Esophagus (tissue), 2 donors: ENCODE measurements at regions not wholly inside any gene's neighbourhood (a gene's known extent, or its start where the extent isn't known, plus 50 kb on each side); places are given as distances from the start of the nearest gene placed in this dataset.

ENCODE experiments used
- H3K27ac ChIP-seq, 2 donors: one replicate each; pipeline ENCODE4 v1.5.1; 2013; ENCODE audit warnings: low read depth in 2 of 2, mild to moderate bottlenecking in 2 of 2, inconsistent platforms in 1 of 2, low read length in 1 of 2, moderate library complexity in 1 of 2
- H3K27me3 ChIP-seq, 2 donors: one replicate each; pipeline ENCODE4 v1.6.1; 2013; ENCODE audit warnings: low read length in 2 of 2, control low read depth in 1 of 2, mild to moderate bottlenecking in 1 of 2; ENCODE audit not compliant: insufficient read depth in 2 of 2, control insufficient read depth in 1 of 2
- H3K36me3 ChIP-seq, 2 donors: one replicate each; pipeline ENCODE4 v1.6.1; 2013; ENCODE audit warnings: low read length in 1 of 2; ENCODE audit not compliant: control insufficient read depth in 2 of 2, insufficient read depth in 2 of 2
- H3K4me1 ChIP-seq, 2 donors: one replicate each; pipeline ENCODE4 v1.6.1; 2013; ENCODE audit warnings: low read length in 1 of 2; ENCODE audit not compliant: control insufficient read depth in 2 of 2, insufficient read depth in 2 of 2
- H3K4me3 ChIP-seq, 2 donors: one replicate each; pipeline ENCODE4 v1.5.1; 2013; ENCODE audit warnings: low read length in 2 of 2, mild to moderate bottlenecking in 2 of 2, low read depth in 1 of 2, moderate library complexity in 1 of 2
- H3K9me3 ChIP-seq, 2 donors: one replicate each; pipeline ENCODE4 v1.6.1; 2013; ENCODE audit warnings: mild to moderate bottlenecking in 2 of 2, low read depth in 1 of 2, low read length in 1 of 2, moderate library complexity in 1 of 2; ENCODE audit not compliant: control insufficient read depth in 2 of 2, insufficient read depth in 1 of 2
- WGBS, 2 donors: extraction: QIAGEN DNeasy Blood & Tissue Kit; methylation state at CpG; one replicate each; pipeline ENCODE4 v1.1.7; 2013; 5-methylcytosine and 5-hydroxymethylcytosine counted together
- donor health status: healthy with polysubstance abuse.
- donor health status: Bipolar disorder and iron deficiency.

GRCh38 chr13:107251341-107251740 lies 683.4 kb upstream of the ARGLU1 start:
- Histone ChIP-seq H3K9me3 (no peaks in the 10 kb centered on the region), H3K4me3 (no peak overlapping the region), H3K27ac (no peak overlapping the region), H3K4me1 (no peaks in the 10 kb centered on the region), H3K27me3 (no peaks in the 10 kb centered on the region), H3K36me3 (no peaks in the 10 kb centered on the region)
- 73 to 79% methylated on average over 4 of the region's 4 CpGs for WGBS, 2 donors

- Histone ChIP-seq H3K27me3 (no peaks in the 10 kb centered on the region), H3K4me1 (no peaks in the 10 kb centered on the region), H3K9me3 (no peaks in the 10 kb centered on the region), H3K4me3 (no peak overlapping the region), H3K27ac (no peak overlapping the region), H3K36me3 (no peaks in the 10 kb centered on the region)
- WGBS, 2 donors = 67 to 77% methylated on average over 4 of the region's 4 CpGs
These were observed 682.7 kb upstream of the ARGLU1 start for GRCh38 chr13:107250628-107251027.

- Histone ChIP-seq H3K9me3 (no peaks in the 10 kb centered on the region), H3K27ac (no peak overlapping the region), H3K36me3 (no peaks in the 10 kb centered on the region), H3K4me1 (no peaks in the 10 kb centered on the region), H3K27me3 (no peaks in the 10 kb centered on the region), H3K4me3 (no peak overlapping the region)
- 72 to 81% methylated on average over 2 of the region's 2 CpGs for WGBS, 2 donors
These were observed 676.3 kb upstream of the ARGLU1 start for GRCh38 chr13:107244241-107244640.

GRCh38 chr13:107242138-107242537 lies 674.2 kb upstream of the ARGLU1 start:
- no peak overlapping the region for H3K27ac ChIP-seq
- H3K4me3 ChIP-seq = no peak overlapping the region
- H3K9me3 ChIP-seq = peaks cover 0 to 5% of the 10 kb centered on the region in 2 donors
- 58 to 65% methylated on average over 6 of the region's 6 CpGs for WGBS, 2 donors
- no peaks in the 10 kb centered on the region for H3K27me3 ChIP-seq
- H3K36me3 ChIP-seq = no peaks in the 10 kb centered on the region
- H3K4me1 ChIP-seq = no peaks in the 10 kb centered on the region

DNA sequence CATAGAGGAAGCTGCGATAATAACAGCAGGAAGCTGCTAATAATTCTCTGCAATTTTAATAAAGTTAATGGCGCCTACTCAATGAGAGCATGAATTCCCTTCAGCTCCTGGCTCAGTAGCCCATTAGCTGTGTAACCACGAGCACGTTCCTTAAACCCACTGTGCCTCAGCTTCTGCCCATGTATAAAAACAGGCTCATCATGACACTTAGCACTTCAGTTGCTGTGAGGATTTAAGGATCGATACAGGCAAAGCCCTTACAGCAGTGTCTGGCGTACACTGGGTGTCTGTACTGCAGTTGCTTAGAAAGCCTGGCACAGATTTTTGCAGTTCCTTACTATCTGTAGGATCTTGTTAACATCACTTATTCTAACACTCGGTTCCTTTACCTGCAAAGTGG lies 673.4 kb upstream of the ARGLU1 start:
- H3K9me3 ChIP-seq = peaks cover 0 to 5% of the 10 kb centered on the region in 2 donors

GRCh38 chr13:107239213-107239612 lies 671.3 kb upstream of the ARGLU1 start:
- Histone ChIP-seq H3K36me3 (no peaks in the 10 kb centered on the region), H3K4me1 (no peaks in the 10 kb centered on the region), H3K9me3 (peaks cover 0 to 5% of the 10 kb centered on the region in 2 donors), H3K27me3 (no peaks in the 10 kb centered on the region), H3K4me3 (no peak overlapping the region), H3K27ac (no peak overlapping the region)
- 78 to 85% methylated on average over 8 of the region's 8 CpGs for WGBS, 2 donors

More for the DNA sequence above, 673.4 kb upstream of the ARGLU1 start:
- Histone ChIP-seq H3K27me3 (no peaks in the 10 kb centered on the region), H3K27ac (no peak overlapping the region), H3K4me1 (no peaks in the 10 kb centered on the region), H3K36me3 (no peaks in the 10 kb centered on the region), H3K4me3 (no peak overlapping the region)
- WGBS, 2 donors = 78 to 82% methylated on average over 7 of the region's 7 CpGs

- Histone ChIP-seq H3K27me3 (no peaks in the 10 kb centered on the region), H3K27ac (no peak overlapping the region), H3K9me3 (peaks cover 0 to 5% of the 10 kb centered on the region in 2 donors), H3K36me3 (no peaks in the 10 kb centered on the region), H3K4me1 (no peaks in the 10 kb centered on the region), H3K4me3 (no peak overlapping the region)
- WGBS, 2 donors = 72 to 75% methylated on average over 6 of the region's 6 CpGs
These were observed 670.5 kb upstream of the ARGLU1 start for GRCh38 chr13:107238262-107238981.

DNA sequence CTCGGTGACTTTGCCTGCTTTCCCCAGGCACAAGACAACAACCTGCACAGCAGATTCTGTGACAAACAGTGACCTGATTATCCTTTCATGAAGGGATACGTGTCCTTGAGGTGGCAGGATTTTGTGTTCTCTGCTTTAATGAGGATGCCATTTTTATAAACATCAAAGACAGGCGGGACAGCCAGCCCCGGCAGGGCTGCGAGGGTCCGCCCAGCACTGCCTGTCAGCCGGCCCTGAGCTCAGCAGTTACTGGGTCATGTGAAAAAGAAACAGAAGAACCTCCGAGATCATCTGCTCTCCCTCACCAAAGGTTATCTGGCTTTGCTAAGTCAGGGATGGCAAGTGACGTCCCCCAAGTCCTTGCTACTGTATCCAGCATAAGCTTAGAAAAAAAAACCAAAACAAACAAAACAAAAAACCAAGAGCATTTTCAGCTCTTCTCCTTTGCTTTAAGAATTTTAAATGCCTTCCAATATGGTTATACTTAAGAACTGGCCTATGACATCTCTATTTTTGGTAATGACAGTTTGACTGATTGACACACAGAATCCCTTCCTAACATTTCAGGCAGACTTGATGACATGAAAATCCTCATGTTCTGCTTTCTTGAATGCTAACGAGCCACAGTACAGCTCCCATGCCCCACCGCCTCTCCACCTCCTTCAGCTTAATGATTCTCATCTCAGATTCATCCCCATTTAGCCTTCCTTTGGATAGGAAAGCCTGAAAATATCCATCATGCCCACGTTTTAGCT lies 666.6 kb upstream of the ARGLU1 start:
- 43 to 50% methylated on average over 12 of the region's 12 CpGs for WGBS, 2 donors
- H3K36me3 ChIP-seq = no peaks in the 10 kb centered on the region

DNA sequence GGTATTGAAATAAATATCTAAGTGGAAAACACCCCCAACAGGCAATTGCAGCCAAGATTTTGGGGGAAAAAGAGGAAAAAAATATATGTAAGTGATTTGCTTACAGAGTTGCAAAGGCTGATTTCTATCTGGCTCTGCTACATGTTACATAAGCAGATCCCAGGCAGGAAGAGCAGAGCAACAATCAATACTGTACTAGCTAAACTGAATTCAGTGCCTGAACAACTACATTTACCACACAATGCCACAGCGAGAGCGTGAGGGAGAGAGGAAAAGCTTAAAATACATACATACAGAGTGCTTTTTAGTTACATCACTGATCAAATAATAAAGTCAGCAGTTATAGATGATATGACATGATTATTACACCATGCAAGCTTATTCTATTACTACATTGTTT lies 665.6 kb upstream of the ARGLU1 start:
- Histone ChIP-seq H3K4me1 (no peaks in the 10 kb centered on the region), H3K27me3 (no peaks in the 10 kb centered on the region), H3K27ac (no peak overlapping the region), H3K4me3 (no peak overlapping the region), H3K36me3 (no peaks in the 10 kb centered on the region), H3K9me3 (peaks cover 0 to 3% of the 10 kb centered on the region in 2 donors)
- WGBS, 2 donors = 55 to 71% methylated on average over 2 of the region's 2 CpGs

More for the DNA sequence above, 666.6 kb upstream of the ARGLU1 start:
- peaks cover 0 to 5% of the 10 kb centered on the region in 2 donors for H3K9me3 ChIP-seq
- H3K4me1 ChIP-seq = no peaks in the 10 kb centered on the region
- no peaks in the 10 kb centered on the region for H3K27me3 ChIP-seq
- H3K27ac ChIP-seq = no peak overlapping the region
- H3K4me3 ChIP-seq = no peak overlapping the region
